Adrenal gland (tissue), 5 donors: ENCODE measurements at regions not wholly inside any gene's neighbourhood (a gene's known extent, or its start where the extent isn't known, plus 50 kb on each side); places are given as distances from the start of the nearest gene placed in this dataset.

Experiments used
- POLR2A ChIP-seq, 2 donors: fragments of 450-650 bp; IDR thresholded peaks; one replicate each; pipeline ENCODE4 v1.6.1; 2017; ENCODE audit warnings: antibody characterized with exemption in 2 of 2, mild to moderate bottlenecking in 2 of 2, moderate library complexity in 1 of 2
- TF ChIP-seq, protein P1 (sequence below), 6 experiments: fragments of 450-650 bp in 4 of 6; fragments of 200-600 bp in 2 of 6; sonication (generic) in 1 of 6; IDR thresholded peaks; 1 replicate in 5 of 6; 2 replicates in 1 of 6; pipeline versions ENCODE4 v1.5.1 to v1.8.0; 2016 to 2021; ENCODE audit warnings: antibody characterized with exemption in 6 of 6, mild to moderate bottlenecking in 2 of 6, moderate library complexity in 1 of 6
- donor health status: DM: no; HTN: no; CAD: no.

- TF ChIP-seq, protein P1, sequence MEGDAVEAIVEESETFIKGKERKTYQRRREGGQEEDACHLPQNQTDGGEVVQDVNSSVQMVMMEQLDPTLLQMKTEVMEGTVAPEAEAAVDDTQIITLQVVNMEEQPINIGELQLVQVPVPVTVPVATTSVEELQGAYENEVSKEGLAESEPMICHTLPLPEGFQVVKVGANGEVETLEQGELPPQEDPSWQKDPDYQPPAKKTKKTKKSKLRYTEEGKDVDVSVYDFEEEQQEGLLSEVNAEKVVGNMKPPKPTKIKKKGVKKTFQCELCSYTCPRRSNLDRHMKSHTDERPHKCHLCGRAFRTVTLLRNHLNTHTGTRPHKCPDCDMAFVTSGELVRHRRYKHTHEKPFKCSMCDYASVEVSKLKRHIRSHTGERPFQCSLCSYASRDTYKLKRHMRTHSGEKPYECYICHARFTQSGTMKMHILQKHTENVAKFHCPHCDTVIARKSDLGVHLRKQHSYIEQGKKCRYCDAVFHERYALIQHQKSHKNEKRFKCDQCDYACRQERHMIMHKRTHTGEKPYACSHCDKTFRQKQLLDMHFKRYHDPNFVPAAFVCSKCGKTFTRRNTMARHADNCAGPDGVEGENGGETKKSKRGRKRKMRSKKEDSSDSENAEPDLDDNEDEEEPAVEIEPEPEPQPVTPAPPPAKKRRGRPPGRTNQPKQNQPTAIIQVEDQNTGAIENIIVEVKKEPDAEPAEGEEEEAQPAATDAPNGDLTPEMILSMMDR (IDR thresholded peaks at IDR 0.05): no peak
- TF ChIP-seq POLR2A (IDR thresholded peaks at IDR 0.05): no peak
Observed at GRCh38 chr4:177546745-177547144, 104.5 kb upstream of the AGA start.
